H1 (cell line): ENCODE measurements at regions not wholly inside any gene's neighbourhood (a gene's known extent, or its start where the extent isn't known, plus 50 kb on each side); places are given as distances from the start of the nearest gene placed in this dataset.

ENCODE experiments used
- CTCF ChIA-PET: fragments of 300-600 bp; sonication (Branson Sonifier 250); formaldehyde crosslinking; loops from one replicate; lab custom pipeline; 2021; ENCODE audit not compliant: partially characterized antibody; lab: Charles Lee
- POLR2A ChIA-PET: fragments of 300-600 bp; sonication (Branson Sonifier 250); formaldehyde crosslinking; loops from one replicate; lab custom pipeline; 2021; ENCODE audit warnings: inconsistent platforms; ENCODE audit not compliant: partially characterized antibody; lab: Charles Lee
- DNase-seq, 2 experiments: peaks; one replicate each; pipeline versions ENCODE4 v3.0.0 to v3.0.0-alpha.2; 2010 to 2022; ENCODE audit warnings: low spot score in 2 of 2, low read depth in 1 of 2, mixed read lengths in 1 of 2
- FAIRE-seq: peaks from 2 replicates; lab custom pipeline; 2011; peaks lifted over from hg19 to GRCh38; lab: Jason Lieb, UNC
- H2AFZ ChIP-seq: 2 replicates; pipeline ENCODE4 v1.8.1; 2012; ENCODE audit warnings: low read length, inconsistent platforms
- H2AK5ac ChIP-seq: 2 replicates; pipeline ENCODE4 v1.6.1; 2013; ENCODE audit warnings: low read depth, low read length
- H2BK120ac ChIP-seq: replicated peaks from 2 replicates; pipeline ENCODE3; 2013; ENCODE audit warnings: low read depth, low read length, inconsistent platforms
- H2BK12ac ChIP-seq: 2 replicates; pipeline ENCODE4 v1.6.1; 2013; ENCODE audit warnings: low read depth, low read length
- H2BK15ac ChIP-seq: 2 replicates; pipeline ENCODE4 v1.6.1; 2013; ENCODE audit warnings: low read length
- H2BK20ac ChIP-seq: 2 replicates; pipeline ENCODE4 v1.6.1; 2013; ENCODE audit warnings: low read length
- H2BK5ac ChIP-seq: 2 replicates; pipeline ENCODE4 v1.6.1; 2013; ENCODE audit warnings: low read depth, low read length
- H3K14ac ChIP-seq: 2 replicates; pipeline ENCODE4 v1.6.1; 2013; ENCODE audit warnings: inconsistent platforms; ENCODE audit not compliant: insufficient read length
- H3K18ac ChIP-seq: 2 replicates; pipeline ENCODE4 v1.6.1; 2013; ENCODE audit warnings: low read length; ENCODE audit errors: extremely low read depth
- H3K23ac ChIP-seq: 2 replicates; pipeline ENCODE4 v1.6.1; 2013; ENCODE audit warnings: inconsistent platforms; ENCODE audit not compliant: insufficient read length
- H3K23me2 ChIP-seq: 2 replicates; pipeline ENCODE4 v1.6.1; 2013; ENCODE audit warnings: low read depth, low read length
- H3K27ac ChIP-seq: 2 replicates; pipeline ENCODE4 v1.6.1; 2011; ENCODE audit warnings: low read depth, low read length, inconsistent platforms
- H3K27me3 ChIP-seq, 4 experiments: replicated peaks in 1 of 4; 1 replicate in 1 of 4; 2 replicates in 3 of 4; pipeline versions ENCODE4 v1.6.1 to v1.8.1; 2011 to 2013; ENCODE audit warnings: low read length in 3 of 4, mild to moderate bottlenecking in 3 of 4, inconsistent platforms in 2 of 4, mixed read lengths in 2 of 4, moderate library complexity in 1 of 4; ENCODE audit not compliant: control insufficient read depth in 3 of 4, insufficient read depth in 3 of 4; ENCODE audit errors: extremely low read depth in 1 of 4
- H3K36me3 ChIP-seq, 4 experiments: 2 replicates each; pipeline versions ENCODE4 v1.6.1 to v1.8.1; 2011 to 2013; ENCODE audit warnings: mild to moderate bottlenecking in 4 of 4, low read length in 3 of 4, moderate library complexity in 2 of 4, control low read depth in 1 of 4, inconsistent platforms in 1 of 4; ENCODE audit not compliant: insufficient read depth in 4 of 4, control insufficient read depth in 2 of 4
- H3K4ac ChIP-seq: replicated peaks from 2 replicates; pipeline ENCODE3; 2013; ENCODE audit warnings: low read length, low read depth, mixed read lengths, inconsistent platforms; ENCODE audit not compliant: insufficient read length
- H3K4me1 ChIP-seq, 4 experiments: replicated peaks in 1 of 4; 1 replicate in 1 of 4; 2 replicates in 3 of 4; pipeline versions ENCODE4 v1.6.1 to v1.8.1; 2011 to 2013; ENCODE audit warnings: low read length in 3 of 4, inconsistent platforms in 2 of 4, mixed read lengths in 1 of 4; ENCODE audit not compliant: insufficient read depth in 4 of 4, control insufficient read depth in 3 of 4
- H3K4me2 ChIP-seq, 2 experiments: 2 replicates each; pipeline versions ENCODE4 v1.6.1 to v1.8.1; 2011 to 2013; ENCODE audit warnings: low read depth in 2 of 2, low read length in 2 of 2, control low read depth in 1 of 2, inconsistent platforms in 1 of 2, mild to moderate bottlenecking in 1 of 2; ENCODE audit not compliant: insufficient read depth in 1 of 2
- H3K4me3 ChIP-seq, 4 experiments: fragments of 200-600, 300-600 bp in 1 of 4; sonication (generic), shearing (Covaris generic), sonication (Bioruptor Twin) in 1 of 4; 2 replicates each; pipeline versions ENCODE4 v1.5.1 to v1.8.1; 2011 to 2016; ENCODE audit warnings: low read length in 4 of 4, low read depth in 3 of 4, control low read depth in 2 of 4, inconsistent platforms in 2 of 4, mild to moderate bottlenecking in 2 of 4, mixed read lengths in 1 of 4, moderate library complexity in 1 of 4; ENCODE audit not compliant: insufficient read depth in 2 of 4; ENCODE audit errors: extremely low read depth in 1 of 4
- H3K56ac ChIP-seq: replicated peaks from 2 replicates; pipeline ENCODE3; 2013; ENCODE audit warnings: low read depth, mild to moderate bottlenecking, mixed read lengths, low read length, inconsistent platforms; ENCODE audit not compliant: insufficient read length
- H3K79me1 ChIP-seq: 2 replicates; pipeline ENCODE4 v1.6.1; 2013; ENCODE audit warnings: low read depth, low read length, control low read depth
- H3K79me2 ChIP-seq, 2 experiments: 2 replicates each; pipeline versions ENCODE4 v1.6.1 to v1.8.1; 2012 to 2013; ENCODE audit warnings: low read length in 2 of 2, mild to moderate bottlenecking in 2 of 2, inconsistent platforms in 1 of 2; ENCODE audit not compliant: insufficient read depth in 2 of 2, control insufficient read depth in 1 of 2
- H3K9ac ChIP-seq, 4 experiments: replicated peaks in 1 of 4; 1 replicate in 1 of 4; 2 replicates in 3 of 4; pipeline versions ENCODE4 v1.6.1 to v1.8.1; 2011 to 2013; ENCODE audit warnings: low read depth in 3 of 4, low read length in 3 of 4, control low read depth in 2 of 4, mild to moderate bottlenecking in 2 of 4, moderate library complexity in 2 of 4, inconsistent platforms in 1 of 4; ENCODE audit errors: extremely low read depth in 1 of 4
- H3K9me3 ChIP-seq, 2 experiments: 2 replicates each; pipeline versions ENCODE4 v1.6.1 to v1.8.1; 2012 to 2013; ENCODE audit warnings: mild to moderate bottlenecking in 2 of 2, moderate library complexity in 2 of 2, control low read depth in 1 of 2, inconsistent platforms in 1 of 2, low read depth in 1 of 2, low read length in 1 of 2, mixed read lengths in 1 of 2; ENCODE audit not compliant: insufficient read depth in 2 of 2
- H4K20me1 ChIP-seq, 2 experiments: replicated peaks in 1 of 2; 2 replicates each; pipeline versions ENCODE3 to v1.8.1; 2011 to 2013; ENCODE audit warnings: inconsistent platforms in 2 of 2, low read length in 2 of 2, mild to moderate bottlenecking in 1 of 2; ENCODE audit not compliant: insufficient read depth in 2 of 2, control insufficient read depth in 1 of 2
- H4K5ac ChIP-seq: 2 replicates; pipeline ENCODE4 v1.6.1; 2013; ENCODE audit warnings: low read length, low read depth, mixed read lengths, inconsistent platforms; ENCODE audit not compliant: insufficient read length
- H4K8ac ChIP-seq: 2 replicates; pipeline ENCODE4 v1.8.0; 2013; ENCODE audit warnings: mild to moderate bottlenecking, moderate library complexity, low read length, inconsistent platforms; ENCODE audit not compliant: insufficient read depth; ENCODE audit errors: extremely low read depth
- H4K91ac ChIP-seq: replicated peaks from 2 replicates; pipeline ENCODE3; 2013; ENCODE audit warnings: low read length, mixed read lengths, inconsistent platforms; ENCODE audit not compliant: insufficient read length
- CHD1 ChIP-seq: IDR thresholded peaks from 2 replicates; pipeline ENCODE4 v1.6.1; 2012; ENCODE audit warnings: low read depth, low read length, improper control_type of control experiment
- HDAC6 ChIP-seq: IDR thresholded peaks from one replicate; pipeline ENCODE4 v1.7.1; 2012; ENCODE audit warnings: low read depth, mild to moderate bottlenecking, inconsistent platforms, low read length, moderate library complexity
- KDM5A ChIP-seq: fragments of 200-600 bp; IDR thresholded peaks from 2 replicates; pipeline ENCODE4 v1.7.1; 2012; ENCODE audit warnings: mild to moderate bottlenecking, low read length, inconsistent platforms, mixed read lengths
- NRF1 ChIP-seq: IDR thresholded peaks from 2 replicates; pipeline ENCODE4 v1.6.1; 2011; ENCODE audit warnings: mild to moderate bottlenecking, low read depth, low read length, improper control_type of control experiment
- RNF2 ChIP-seq: fragments of 200-900, 300-1000 bp; sonication (generic); IDR thresholded peaks from 2 replicates; pipeline ENCODE4 v1.7.1; 2016; ENCODE audit warnings: borderline replicate concordance, low read depth, mild to moderate bottlenecking, antibody characterized with exemption, low read length; ENCODE audit not compliant: poor library complexity, severe bottlenecking; ENCODE audit errors: missing control alignments
- SP2 ChIP-seq: IDR thresholded peaks from 2 replicates; pipeline ENCODE4 v1.6.1; 2012; ENCODE audit warnings: mild to moderate bottlenecking, low read length, inconsistent platforms
- SUZ12 ChIP-seq: fragments of 200-600 bp; sonication (generic); IDR thresholded peaks from 2 replicates; pipeline ENCODE4 v1.6.1; 2012; ENCODE audit warnings: mild to moderate bottlenecking, inconsistent platforms, low read length, moderate library complexity, mixed read lengths
- TAF1 ChIP-seq: IDR thresholded peaks from 2 replicates; pipeline ENCODE4 v1.6.1; 2011; ENCODE audit warnings: mild to moderate bottlenecking, low read depth, low read length
- TBP ChIP-seq: IDR thresholded peaks from 2 replicates; pipeline ENCODE4 v1.6.1; 2011; ENCODE audit warnings: low read depth, low read length, improper control_type of control experiment
- TEAD4 ChIP-seq: IDR thresholded peaks from 2 replicates; pipeline ENCODE4 v1.6.1; 2012; ENCODE audit warnings: low read depth, low read length, inconsistent platforms, mixed read lengths
- WGBS, 2 experiments: shearing (Covaris generic) in 1 of 2; methylation state at CpG; one replicate each; pipeline versions ENCODE4 v1.1.6 to v1.1.7; 2013 to 2015; ENCODE audit warnings: low lambda C conversion rate in 2 of 2, mixed read lengths in 2 of 2, inconsistent platforms in 1 of 2, low coverage in 1 of 2, missing lambda C conversion rate in 1 of 2; ENCODE audit not compliant: insufficient replicate concordance in 2 of 2, insufficient coverage in 1 of 2, insufficient read length in 1 of 2; ENCODE audit errors: extremely low coverage in 1 of 2, missing lambda C conversion rate in 1 of 2; 5-methylcytosine and 5-hydroxymethylcytosine counted together

DNA sequence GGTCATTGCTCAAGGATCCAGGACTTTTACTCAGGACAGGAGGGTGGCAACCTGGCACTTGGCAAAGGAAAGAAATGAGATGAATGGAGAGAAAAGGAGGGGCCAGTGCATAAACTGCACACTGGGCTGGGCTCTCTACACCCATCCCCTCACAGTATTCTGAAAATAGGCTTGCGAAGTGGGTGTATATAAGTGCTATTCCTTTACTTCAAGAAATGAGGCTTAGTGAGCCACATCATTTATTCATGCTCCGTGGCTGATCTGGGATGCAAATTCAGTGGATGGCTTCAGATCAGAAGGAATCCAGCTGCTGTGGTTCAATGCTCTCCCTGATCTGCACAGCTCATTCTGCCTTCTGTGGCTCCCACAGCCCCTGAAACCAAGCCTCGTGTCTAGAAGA is 297.7 kb downstream of the UQCRFS1 start:
- H4K5ac ChIP-seq = no peak overlapping the region
- no peaks in the 10 kb centered on the region for H3K79me1 ChIP-seq
- no peaks in the 10 kb centered on the region for H3K36me3 ChIP-seq
- H2BK15ac ChIP-seq = no peak overlapping the region
- no peak for DNase-seq
- H3K9ac ChIP-seq = no peak overlapping the region
- WGBS, 2 experiments = 87% methylated on average over 3 of the region's 3 CpGs; no CpG with 5 or more reads in 1 of the 2 experiments
- no peaks in the 10 kb centered on the region for H3K9me3 ChIP-seq
- CTCF ChIA-PET = interaction anchor here (0.6 kb wide), 1 partner anchor 542 kb away, joined by 4 read pairs; no protein-coding TSS in a partner anchor
- H2BK120ac ChIP-seq = no peak overlapping the region
- no peaks in the 10 kb centered on the region for H3K79me2 ChIP-seq
- H3K4me3 ChIP-seq = no peak overlapping the region
- H3K23me2 ChIP-seq = no peaks in the 10 kb centered on the region
- FAIRE-seq = no peak
- H2BK20ac ChIP-seq = no peak overlapping the region
- H3K56ac ChIP-seq = no peak overlapping the region
- H3K18ac ChIP-seq = no peak overlapping the region
- no peak overlapping the region for H2AK5ac ChIP-seq
- no peak overlapping the region for H4K91ac ChIP-seq
- H3K4me2 ChIP-seq = no peak overlapping the region
- no peak overlapping the region for H2BK12ac ChIP-seq
- no peak overlapping the region for H4K8ac ChIP-seq
- no peak overlapping the region for H3K14ac ChIP-seq
- no peaks in the 10 kb centered on the region for H4K20me1 ChIP-seq
- H2AFZ ChIP-seq = no peak overlapping the region
- H3K4me1 ChIP-seq = peaks cover under 1% of the 10 kb centered on the region in 4 experiments; a peak in 5 of 7 replicates
- POLR2A ChIA-PET = no interaction called here
- H3K27me3 ChIP-seq = no peaks in the 10 kb centered on the region
- no peak overlapping the region for H3K23ac ChIP-seq
- H2BK5ac ChIP-seq = no peak overlapping the region
- no peak for TF ChIP-seq CHD1
- no peak for TF ChIP-seq NRF1
- no peak for TF ChIP-seq TEAD4
- TF ChIP-seq TBP = no peak
- no peak for TF ChIP-seq TAF1
- no peak for TF ChIP-seq SP2
- no peak for TF ChIP-seq HDAC6
- no peak for TF ChIP-seq SUZ12
- TF ChIP-seq RNF2 = no peak
- TF ChIP-seq KDM5A = no peak
- no peak overlapping the region for H3K27ac ChIP-seq
- no peak overlapping the region for H3K4ac ChIP-seq
